ENCODE measurements at regions not wholly inside any gene's neighbourhood (a gene's known extent, or its start where the extent isn't known, plus 50 kb on each side); places are given as distances from the start of the nearest gene placed in this dataset.

- TF ChIP-seq CTCF (conservative IDR thresholded peaks at IDR 0.05 in 1 of 2, IDR thresholded peaks at IDR 0.05 in 1 of 2; ENCODE audit: low read depth in 1 of 2, low read length in 2 of 2): no peak
- no peak for TF ChIP-seq EZH2 (IDR thresholded peaks at IDR 0.05; ENCODE audit: low read length, missing control alignments)
Observed at GRCh38 chr19:30861919-30862318, 487.3 kb downstream of the TSHZ3 start.

All from fibroblast of lung (primary cell).